HG03460 (cell line): ENCODE measurements at regions not wholly inside any gene's neighbourhood (a gene's known extent, or its start where the extent isn't known, plus 50 kb on each side); places are given as distances from the start of the nearest gene placed in this dataset.

Experiments
- ATAC-seq: cut with Tn5 transposase; IDR thresholded peaks from one replicate; pipeline ENCODE4 v1.9.1; 2021; ENCODE audit not compliant: unreplicated experiment

- ATAC-seq: no peak
These were observed 383.9 kb upstream of the DCN start for GRCh38 chr12:91566328-91567099.

DNA sequence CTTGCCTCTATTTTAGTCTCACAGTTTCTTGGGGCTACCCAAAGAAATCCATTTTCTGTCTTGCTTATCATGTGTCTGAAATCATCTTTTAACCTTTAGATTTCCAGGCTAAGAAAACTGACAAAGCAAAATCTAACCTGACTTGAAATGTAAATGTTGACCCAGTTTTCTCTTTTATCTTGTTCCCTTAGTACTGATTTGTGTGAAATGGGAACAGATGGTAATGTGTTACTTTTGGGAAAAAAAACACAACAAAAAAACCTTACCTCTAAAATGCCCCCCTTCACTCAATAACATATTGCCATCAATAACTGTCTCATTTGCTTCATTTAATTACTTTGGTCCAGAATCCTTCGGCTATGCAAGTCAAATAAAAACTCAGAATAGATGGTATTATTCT, 383.2 kb upstream of the DCN start:
- no peak for ATAC-seq

DNA sequence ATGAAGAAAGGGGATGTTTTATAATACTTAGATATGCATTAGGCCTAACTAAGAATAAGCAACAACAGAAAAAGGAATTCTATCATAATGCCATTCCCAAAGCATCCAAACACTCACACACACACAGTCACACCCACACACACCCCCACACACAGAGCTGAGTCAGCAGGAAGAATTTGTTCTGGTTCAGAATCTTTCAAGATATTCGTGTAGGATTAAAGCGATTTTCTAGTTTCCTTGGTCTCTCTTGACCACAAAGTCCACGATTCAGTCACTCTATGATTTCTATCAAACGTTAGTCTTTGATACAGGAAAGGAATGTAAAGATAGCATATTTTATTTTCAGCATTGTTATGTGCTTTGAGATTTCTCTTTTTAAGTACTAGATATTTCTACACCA, 382.6 kb upstream of the DCN start:
- ATAC-seq: no peak

GRCh38 chr12:91563011-91563765, 380.6 kb upstream of the DCN start:
- ATAC-seq: no peak

DNA sequence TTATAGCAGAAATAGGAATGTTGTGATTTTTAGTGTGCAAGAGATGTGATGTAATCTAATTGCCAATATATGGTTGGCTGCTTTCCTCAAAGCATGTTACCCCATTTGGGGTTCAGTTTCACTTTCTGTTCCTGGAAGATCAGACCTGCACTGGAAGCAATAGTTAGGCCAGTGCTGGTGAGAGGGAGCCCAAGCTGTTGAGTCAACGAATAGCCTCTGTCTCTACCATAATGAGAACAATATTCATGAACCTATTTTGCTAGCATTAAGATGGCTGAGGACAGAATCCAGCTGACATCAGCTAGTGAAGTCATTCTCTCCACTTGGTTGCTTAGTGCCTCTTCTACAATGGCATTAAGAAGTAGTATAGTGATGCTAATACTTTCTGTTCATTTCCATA, 379.9 kb upstream of the DCN start:
- ATAC-seq: no peak

GRCh38 chr12:91561958-91562325, 379.3 kb upstream of the DCN start:
- no peak for ATAC-seq

- no peak for ATAC-seq
These were observed 378.8 kb upstream of the DCN start for GRCh38 chr12:91561301-91561957.

DNA sequence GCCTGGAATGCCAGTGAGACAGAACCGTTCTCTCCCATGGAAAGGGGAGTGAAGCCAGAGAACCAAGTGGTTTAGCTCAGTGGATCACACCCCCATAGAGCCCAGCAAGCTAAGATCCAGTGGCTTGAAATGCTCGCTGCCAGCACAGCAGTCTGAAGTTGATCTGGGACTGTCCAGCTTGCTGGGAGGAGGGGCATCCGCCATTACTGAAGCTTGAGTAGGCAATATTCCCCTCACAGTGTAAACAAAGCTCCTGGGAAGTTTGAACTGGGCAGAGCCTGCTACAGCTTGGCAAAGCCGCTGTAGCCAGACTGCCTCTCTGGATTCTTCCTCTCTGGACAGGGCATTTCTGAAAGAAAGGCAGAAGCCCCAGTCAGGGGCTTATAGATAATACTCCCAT, 374.3 kb upstream of the DCN start:
- ATAC-seq: no peak

DNA sequence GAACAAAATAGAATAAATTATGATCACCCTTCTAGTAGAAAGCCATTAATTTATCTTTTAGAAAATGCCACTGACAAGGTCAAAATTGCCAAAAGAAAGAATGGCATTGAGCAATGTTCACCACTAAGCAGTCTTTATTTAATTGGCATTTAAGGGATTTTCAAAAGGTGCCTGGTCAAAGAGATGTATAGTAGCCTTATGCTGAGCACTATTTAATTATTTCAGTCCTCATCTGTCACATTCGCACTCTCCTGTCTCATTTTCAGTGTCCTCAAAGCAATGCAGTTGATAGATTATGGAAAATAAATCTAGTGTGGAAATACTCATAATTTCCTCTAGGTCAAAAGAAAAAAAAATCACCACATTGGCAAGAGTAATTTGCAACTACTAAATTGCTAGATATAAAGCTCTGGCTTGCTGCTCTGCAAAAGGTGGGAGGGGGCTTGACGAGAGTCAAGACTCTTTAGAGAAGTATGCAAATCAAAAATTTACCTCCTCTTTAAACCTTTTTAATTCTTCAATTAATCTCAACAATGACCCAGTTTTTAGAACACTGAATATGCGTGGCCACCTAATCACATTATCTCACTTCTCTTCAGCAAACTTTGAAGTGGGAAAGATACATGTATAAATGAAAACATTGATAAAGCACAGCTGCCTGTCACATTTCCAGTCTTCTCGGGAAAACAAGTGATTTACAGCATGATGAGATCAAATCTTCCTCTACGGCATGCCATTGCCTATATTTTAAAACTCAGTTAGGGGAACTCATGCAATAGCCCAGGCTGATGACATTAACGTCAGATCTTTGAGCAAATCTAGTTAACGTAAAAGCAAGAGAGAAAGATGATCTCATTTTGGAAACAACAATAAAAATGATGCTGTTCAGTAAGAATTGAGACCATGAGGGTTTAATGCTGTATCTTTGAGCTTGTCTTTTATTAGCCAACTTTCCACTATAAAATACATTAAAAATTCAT, 373.1 kb upstream of the DCN start:
- no peak for ATAC-seq

DNA sequence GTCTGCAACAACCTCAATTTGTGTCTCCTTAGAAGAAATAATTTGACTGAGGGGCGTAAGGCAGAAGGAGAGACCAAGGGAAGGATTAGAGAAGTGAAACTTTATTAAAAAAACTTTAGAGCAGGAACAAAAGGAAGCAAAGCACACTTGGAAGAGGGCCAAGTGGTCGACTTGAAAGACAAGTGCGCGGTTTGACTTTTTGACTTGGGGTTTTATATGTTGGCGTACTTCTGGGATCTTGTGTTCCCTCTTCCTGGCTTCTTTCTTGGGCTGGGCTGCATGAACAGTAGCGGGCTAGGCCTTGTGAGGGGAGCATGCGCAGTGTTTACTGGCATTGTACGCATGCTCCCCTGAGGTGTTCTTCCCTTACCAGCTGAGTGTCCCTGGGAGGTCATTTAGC, 369.3 kb upstream of the DCN start:
- no peak for ATAC-seq

DNA sequence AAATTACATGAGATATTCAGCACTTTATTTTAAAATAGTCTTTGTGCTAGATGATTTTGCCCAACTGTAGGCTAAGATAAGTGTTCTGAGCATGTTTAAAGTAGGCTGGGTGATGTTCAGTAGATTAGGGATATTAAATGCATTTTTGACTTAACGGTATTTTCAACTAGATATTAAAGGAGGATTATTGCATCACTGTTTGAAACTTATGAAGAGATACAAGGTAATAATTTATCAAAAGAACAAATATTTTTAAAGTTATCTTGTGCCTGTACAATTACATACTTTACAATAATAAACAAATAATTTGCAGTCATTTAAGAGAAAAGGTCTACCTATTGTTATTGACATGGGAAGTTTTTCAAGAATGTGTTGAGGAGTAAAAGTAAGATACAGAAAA, 368.6 kb upstream of the DCN start:
- no peak for ATAC-seq

DNA sequence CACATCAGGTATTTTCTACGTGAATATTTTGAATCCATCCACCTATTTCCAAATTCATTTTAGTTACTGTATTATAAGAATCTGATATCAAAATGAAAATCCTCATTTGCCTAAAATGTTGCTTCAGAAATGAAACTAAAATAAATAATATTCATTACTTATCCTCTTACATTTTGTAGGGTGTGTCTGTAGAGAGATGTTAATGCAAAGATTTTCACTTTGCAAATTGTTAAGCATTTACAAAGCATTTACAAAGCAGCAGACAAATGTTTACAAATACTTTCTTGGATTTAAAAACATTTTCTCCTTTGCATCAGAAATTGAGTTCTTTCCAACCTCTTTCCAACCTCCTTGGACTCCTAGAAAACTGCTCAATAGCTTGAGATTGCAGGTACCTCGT, 360.0 kb upstream of the DCN start:
- ATAC-seq: no peak

DNA sequence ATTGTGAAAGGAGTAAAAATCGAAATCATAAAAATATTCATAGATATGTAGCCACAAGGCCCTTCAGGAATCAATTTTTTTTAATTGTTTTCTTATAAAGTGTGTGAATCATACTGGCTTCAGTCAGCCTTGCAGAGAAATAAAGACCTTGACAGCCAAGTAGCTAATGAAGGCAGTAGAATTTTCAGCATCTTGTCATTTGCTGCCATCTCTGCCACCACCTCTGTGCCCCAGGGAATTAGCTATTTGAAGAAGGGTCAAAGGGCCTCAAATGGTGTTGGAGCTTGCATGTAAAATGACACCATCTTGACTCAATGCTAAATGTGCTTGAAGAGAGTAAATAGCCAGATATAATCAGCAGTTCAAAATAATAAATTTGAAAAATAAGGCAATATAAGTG, 359.4 kb upstream of the DCN start:
- ATAC-seq: no peak

- no peak for ATAC-seq
These were observed 355.8 kb upstream of the DCN start for GRCh38 chr12:91538418-91538817.

DNA sequence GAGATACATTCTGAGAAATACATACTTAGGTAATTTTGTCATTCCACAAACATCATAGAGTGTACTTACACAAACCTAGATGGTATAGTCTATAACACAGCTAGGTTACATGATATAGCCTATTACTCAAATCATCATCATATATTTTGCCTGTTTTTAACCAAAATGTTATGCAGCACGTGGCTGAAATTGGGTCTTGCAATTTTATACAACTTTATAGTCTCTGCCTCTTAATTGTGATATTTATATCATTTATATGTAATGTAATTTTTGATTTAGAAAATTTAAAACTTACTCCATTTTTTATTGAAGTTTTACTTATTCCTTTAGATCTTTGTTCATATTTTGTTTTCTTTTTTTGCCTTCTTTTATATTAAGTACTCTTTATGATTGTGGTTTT, 350.7 kb upstream of the DCN start:
- no peak for ATAC-seq

- ATAC-seq: no peak
These were observed 347.2 kb upstream of the DCN start for GRCh38 chr12:91529829-91530228.

GRCh38 chr12:91523831-91524230, 341.2 kb upstream of the DCN start:
- ATAC-seq: no peak

- ATAC-seq: no peak
These were observed 334.1 kb upstream of the DCN start for GRCh38 chr12:91516695-91517047.

- ATAC-seq: no peak
These were observed 333.5 kb upstream of the DCN start for GRCh38 chr12:91515944-91516694.

GRCh38 chr12:91513313-91513712, 330.7 kb upstream of the DCN start:
- no peak for ATAC-seq
